ENCODE measurements at regions not wholly inside any gene's neighbourhood (a gene's known extent, or its start where the extent isn't known, plus 50 kb on each side); places are given as distances from the start of the nearest gene placed in this dataset.

DNA sequence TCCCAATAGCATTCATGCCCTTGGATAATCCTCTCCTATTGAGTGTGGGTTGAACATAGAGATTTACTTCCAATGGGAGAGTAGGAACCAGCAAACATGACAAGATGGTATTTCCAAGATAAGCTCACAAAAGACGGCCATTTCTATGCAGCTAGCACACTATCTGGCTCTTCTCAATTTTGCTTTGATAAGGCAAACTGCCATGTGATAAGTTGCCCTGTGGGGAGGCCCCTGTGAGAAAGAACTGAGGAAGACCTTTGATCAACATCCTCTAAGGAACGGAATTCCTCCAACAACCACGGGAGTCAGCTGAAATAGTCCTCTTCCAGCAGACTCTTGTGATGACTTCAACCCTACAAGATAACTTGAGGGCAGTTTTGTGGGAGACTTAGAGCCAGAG, 211.9 kb upstream of the TRPM3 start:
- DNase-seq (ENCODE audit: low read depth) = no peak
- H3K4me3 ChIP-seq (ENCODE audit: low read depth, low read length) = no peak overlapping the region
- TF ChIP-seq, protein P1, sequence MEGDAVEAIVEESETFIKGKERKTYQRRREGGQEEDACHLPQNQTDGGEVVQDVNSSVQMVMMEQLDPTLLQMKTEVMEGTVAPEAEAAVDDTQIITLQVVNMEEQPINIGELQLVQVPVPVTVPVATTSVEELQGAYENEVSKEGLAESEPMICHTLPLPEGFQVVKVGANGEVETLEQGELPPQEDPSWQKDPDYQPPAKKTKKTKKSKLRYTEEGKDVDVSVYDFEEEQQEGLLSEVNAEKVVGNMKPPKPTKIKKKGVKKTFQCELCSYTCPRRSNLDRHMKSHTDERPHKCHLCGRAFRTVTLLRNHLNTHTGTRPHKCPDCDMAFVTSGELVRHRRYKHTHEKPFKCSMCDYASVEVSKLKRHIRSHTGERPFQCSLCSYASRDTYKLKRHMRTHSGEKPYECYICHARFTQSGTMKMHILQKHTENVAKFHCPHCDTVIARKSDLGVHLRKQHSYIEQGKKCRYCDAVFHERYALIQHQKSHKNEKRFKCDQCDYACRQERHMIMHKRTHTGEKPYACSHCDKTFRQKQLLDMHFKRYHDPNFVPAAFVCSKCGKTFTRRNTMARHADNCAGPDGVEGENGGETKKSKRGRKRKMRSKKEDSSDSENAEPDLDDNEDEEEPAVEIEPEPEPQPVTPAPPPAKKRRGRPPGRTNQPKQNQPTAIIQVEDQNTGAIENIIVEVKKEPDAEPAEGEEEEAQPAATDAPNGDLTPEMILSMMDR (IDR thresholded peaks at IDR 0.05; ENCODE audit: insufficient read depth, low read depth, low read length) = no peak

DNA sequence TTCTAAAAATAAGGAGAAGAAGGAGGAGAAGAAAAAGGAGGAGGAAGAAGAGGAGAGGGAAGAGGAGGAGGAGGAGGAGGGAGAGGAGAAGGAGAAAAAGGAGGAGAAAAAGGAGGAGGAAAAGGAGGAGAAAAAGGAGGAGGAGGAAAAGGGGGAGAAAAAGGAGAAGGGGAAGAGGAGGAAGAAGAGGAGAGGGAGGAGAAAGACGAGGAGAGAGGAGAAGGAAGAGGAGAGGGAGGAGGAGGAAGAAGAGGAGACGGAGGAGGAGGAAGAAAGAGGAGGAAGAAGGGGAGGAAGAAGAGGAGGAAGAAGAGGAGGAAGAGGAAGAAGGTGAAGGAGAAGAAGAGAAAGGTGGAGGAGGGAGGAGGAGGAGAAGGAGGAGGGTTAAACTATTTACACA, 210.2 kb upstream of the TRPM3 start:
- TF ChIP-seq, protein P1 (IDR thresholded peaks at IDR 0.05; ENCODE audit: insufficient read depth, low read depth, low read length) = no peak
- no peak overlapping the region for H3K4me3 ChIP-seq (ENCODE audit: low read depth, low read length)
- no peak for DNase-seq (ENCODE audit: low read depth)

DNA sequence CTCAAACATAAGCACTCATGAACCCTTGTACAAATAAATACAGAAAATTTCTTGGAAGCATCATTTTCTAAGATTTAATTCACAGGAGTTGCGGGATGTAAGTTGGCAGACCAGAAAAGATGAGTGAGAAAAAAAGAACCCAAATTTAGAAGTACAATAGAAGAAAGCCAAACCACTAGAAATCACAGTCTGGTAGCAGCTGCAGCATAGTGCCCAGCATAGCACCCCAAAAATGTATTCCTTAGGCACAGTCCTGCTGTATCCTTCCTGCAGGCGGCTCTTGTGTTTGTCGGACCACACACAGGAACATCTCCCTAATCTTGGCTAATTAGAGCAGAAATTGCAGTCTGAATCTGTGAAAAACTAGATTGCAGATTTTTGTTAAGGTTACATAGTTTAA, 208.5 kb upstream of the TRPM3 start:
- TF ChIP-seq, protein P1 (IDR thresholded peaks at IDR 0.05; ENCODE audit: insufficient read depth, low read depth, low read length) = no peak
- no peak for DNase-seq (ENCODE audit: low read depth)

DNA sequence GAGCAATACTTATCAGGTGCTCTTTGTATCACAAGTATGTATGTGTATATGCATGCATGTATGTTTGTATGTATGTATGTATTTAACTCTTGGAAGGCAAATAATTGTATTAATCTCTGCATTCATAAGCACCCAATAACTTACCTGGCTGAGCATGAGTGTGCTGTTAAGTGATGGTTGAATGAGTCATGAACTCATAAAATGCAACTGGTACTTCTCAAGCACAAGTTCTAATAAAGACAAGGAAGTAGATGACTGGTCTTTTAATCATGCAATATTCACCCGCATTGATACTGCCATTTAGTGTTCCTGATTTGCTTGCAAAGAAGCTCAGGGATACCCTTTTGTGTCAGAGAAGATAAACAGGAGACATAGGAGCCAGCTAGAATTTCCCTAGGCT, 204.9 kb upstream of the TRPM3 start:
- TF ChIP-seq, protein P1 (IDR thresholded peaks at IDR 0.05; ENCODE audit: insufficient read depth, low read depth, low read length) = no peak
- H3K4me3 ChIP-seq (ENCODE audit: low read depth, low read length) = no peak overlapping the region
- DNase-seq (ENCODE audit: low read depth) = no peak

More for the DNA sequence above, 208.5 kb upstream of the TRPM3 start:
- H3K4me3 ChIP-seq (ENCODE audit: low read depth, low read length) = no peak overlapping the region

DNA sequence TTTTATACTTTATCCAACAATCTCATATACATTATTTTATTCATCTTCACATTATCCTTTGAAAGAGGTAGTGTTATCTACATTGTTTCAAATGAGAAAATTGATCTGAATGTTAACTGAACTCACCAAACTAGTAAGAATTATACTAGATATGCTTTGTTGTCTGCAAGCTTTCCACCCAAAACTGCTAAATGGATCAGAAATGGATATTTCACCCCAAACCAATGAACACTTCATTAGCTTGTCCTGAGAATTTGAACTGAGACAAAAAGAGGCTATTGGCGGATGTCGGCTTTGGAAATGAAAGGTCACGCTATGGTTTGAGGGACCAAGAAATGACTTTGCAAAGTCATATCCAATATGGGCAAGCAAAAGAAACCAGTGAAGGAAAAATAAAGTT, 201.9 kb upstream of the TRPM3 start:
- TF ChIP-seq, protein P1 (IDR thresholded peaks at IDR 0.05; ENCODE audit: insufficient read depth, low read depth, low read length) = no peak
- no peak overlapping the region for H3K4me3 ChIP-seq (ENCODE audit: low read depth, low read length)
- DNase-seq (ENCODE audit: low read depth) = no peak

DNA sequence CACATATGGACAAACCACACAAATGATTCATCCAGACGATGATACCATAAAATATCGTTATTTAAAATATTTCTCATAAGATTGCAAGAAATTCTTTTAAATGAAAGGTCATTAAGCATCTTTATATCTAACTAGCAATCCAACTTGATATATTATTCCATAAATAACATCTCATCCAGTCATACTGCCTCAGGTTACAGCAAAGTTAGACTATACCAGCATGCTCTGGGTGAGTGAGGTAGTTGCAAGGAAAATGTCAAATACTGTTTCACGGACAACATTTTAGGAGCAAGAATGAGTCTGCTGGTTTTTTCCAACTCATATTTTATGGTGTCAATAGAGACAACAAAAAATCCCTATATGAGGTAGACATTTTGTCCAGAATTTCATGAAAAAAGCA, 200.9 kb upstream of the TRPM3 start:
- DNase-seq (ENCODE audit: low read depth) = no peak
- H3K4me3 ChIP-seq (ENCODE audit: low read depth, low read length) = no peak overlapping the region
- TF ChIP-seq, protein P1 (IDR thresholded peaks at IDR 0.05; ENCODE audit: insufficient read depth, low read depth, low read length) = no peak

DNA sequence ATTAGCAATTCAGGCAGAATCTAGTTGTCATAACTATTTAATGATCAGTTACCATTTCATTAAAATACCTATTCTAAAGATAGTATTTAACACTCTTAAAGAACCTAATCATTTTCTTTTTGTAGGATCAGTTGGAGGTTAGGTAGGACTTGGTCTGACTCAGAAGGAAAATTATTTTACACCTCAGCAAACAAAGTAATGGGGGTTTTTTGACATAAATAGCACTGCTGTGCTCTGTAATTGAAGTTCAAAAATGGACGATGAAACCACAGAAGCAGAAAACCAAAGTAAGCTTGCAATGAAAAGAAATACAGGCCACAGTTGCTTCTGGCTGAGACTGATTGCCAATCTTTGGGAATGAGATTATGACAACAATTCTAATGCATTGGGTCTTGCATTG, 187.0 kb upstream of the TRPM3 start:
- no peak for DNase-seq (ENCODE audit: low read depth)
- H3K4me3 ChIP-seq (ENCODE audit: low read depth, low read length) = no peak overlapping the region
- TF ChIP-seq, protein P1 (IDR thresholded peaks at IDR 0.05; ENCODE audit: insufficient read depth, low read depth, low read length) = no peak
